Effector memory CD8-positive, alpha-beta T cell (primary cell): ENCODE measurements at regions not wholly inside any gene's neighbourhood (a gene's known extent, or its start where the extent isn't known, plus 50 kb on each side); places are given as distances from the start of the nearest gene placed in this dataset.
A peak's percentile ranks its signal among the peaks of the same experiment; 100 is the strongest.

ENCODE experiments used
- ATAC-seq: fragments of 150-1000 bp; cut with Tn5 transposase; replicated peaks from 2 replicates; pipeline ENCODE4 v1.10.0; 2021; ENCODE audit warnings: mild to moderate bottlenecking, moderate library complexity
- DNase-seq, 3 experiments: peaks; one replicate each; pipeline ENCODE4 v3.0.0; 2021
- H3K27ac Mint-ChIP-seq, 2 donors: one replicate each; pipeline ENCODE4 v1.8.0; 2022; ENCODE audit warnings: mild to moderate bottlenecking in 2 of 2, mixed read lengths in 2 of 2, moderate library complexity in 2 of 2
- H3K27me3 Mint-ChIP-seq, 2 donors: one replicate each; pipeline ENCODE4 v1.8.0; 2022; ENCODE audit warnings: mixed read lengths in 2 of 2
- H3K36me3 Mint-ChIP-seq: one replicate; pipeline ENCODE4 v1.8.0; 2022; ENCODE audit warnings: mild to moderate bottlenecking, moderate library complexity, mixed read lengths; ENCODE audit not compliant: insufficient read depth
- H3K4me1 Mint-ChIP-seq, 2 donors: one replicate each; pipeline ENCODE4 v1.8.0; 2022; ENCODE audit warnings: low read depth in 2 of 2, mixed read lengths in 2 of 2
- H3K4me3 Mint-ChIP-seq, 2 donors: one replicate each; pipeline ENCODE4 v1.8.0; 2022; ENCODE audit warnings: mild to moderate bottlenecking in 2 of 2, mixed read lengths in 2 of 2, moderate library complexity in 2 of 2
- H3K9me3 Mint-ChIP-seq, 2 donors: one replicate each; pipeline ENCODE4 v1.8.0; 2022; ENCODE audit warnings: mixed read lengths in 2 of 2

GRCh38 chr17:56733833-56734232, 99.9 kb downstream of the C17orf67 start:
- DNase-seq = no peak
- no peaks in the 10 kb centered on the region for H3K36me3 Mint-ChIP-seq
- no peak overlapping the region for H3K4me3 Mint-ChIP-seq
- H3K4me1 Mint-ChIP-seq = no peaks in the 10 kb centered on the region
- H3K27ac Mint-ChIP-seq = no peak overlapping the region
- H3K9me3 Mint-ChIP-seq = no peaks in the 10 kb centered on the region
- peaks cover 15 to 37% of the 10 kb centered on the region in 2 donors for H3K27me3 Mint-ChIP-seq
- no peak for ATAC-seq

DNA sequence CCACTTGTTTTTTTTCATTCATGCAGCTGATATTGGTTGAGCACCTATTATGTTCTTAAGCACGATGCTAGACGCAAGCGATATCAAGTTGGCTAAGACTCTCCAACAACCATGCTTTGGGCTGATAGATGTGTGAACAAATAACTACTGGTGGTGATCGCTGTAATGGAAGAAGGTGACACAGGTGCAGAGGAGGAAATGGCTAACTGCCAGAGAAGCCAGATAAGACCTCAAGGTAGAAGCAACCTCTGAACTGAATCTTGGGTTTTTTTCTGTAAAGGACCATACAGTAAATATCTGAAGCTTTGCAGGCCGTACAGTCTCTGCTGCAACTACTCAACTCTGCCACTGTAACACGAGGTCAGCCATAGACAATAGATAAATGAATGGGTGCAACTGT, 97.9 kb downstream of the C17orf67 start:
- no peak for ATAC-seq
- no peaks in the 10 kb centered on the region for H3K4me1 Mint-ChIP-seq
- H3K27ac Mint-ChIP-seq = no peak overlapping the region
- DNase-seq = no peak
- peaks cover 29 to 40% of the 10 kb centered on the region in 2 donors for H3K27me3 Mint-ChIP-seq
- H3K9me3 Mint-ChIP-seq = no peaks in the 10 kb centered on the region
- no peaks in the 10 kb centered on the region for H3K36me3 Mint-ChIP-seq
- H3K4me3 Mint-ChIP-seq = no peak overlapping the region

- no peak overlapping the region for H3K27ac Mint-ChIP-seq
- DNase-seq (peak in 1 of 3 experiments; percentile 3), ATAC-seq (peak; percentile 69)
- H3K4me3 Mint-ChIP-seq = no peak overlapping the region
- no peaks in the 10 kb centered on the region for H3K4me1 Mint-ChIP-seq
- no peaks in the 10 kb centered on the region for H3K36me3 Mint-ChIP-seq
- no peaks in the 10 kb centered on the region for H3K9me3 Mint-ChIP-seq
- H3K27me3 Mint-ChIP-seq = peaks cover 27 to 38% of the 10 kb centered on the region in 2 donors
Measured at GRCh38 chr17:56737421-56738161, 96.1 kb downstream of the C17orf67 start.

GRCh38 chr17:56739376-56739775, 94.3 kb downstream of the C17orf67 start:
- Mint-ChIP-seq H3K27me3 (peaks cover 34 to 39% of the 10 kb centered on the region in 2 donors), H3K4me3 (no peak overlapping the region), H3K9me3 (no peaks in the 10 kb centered on the region), H3K36me3 (no peaks in the 10 kb centered on the region), H3K27ac (no peak overlapping the region), H3K4me1 (no peaks in the 10 kb centered on the region)
- DNase-seq (no peak), ATAC-seq (no peak)

- H3K27ac Mint-ChIP-seq = no peak overlapping the region
- H3K27me3 Mint-ChIP-seq = peaks cover 34 to 39% of the 10 kb centered on the region in 2 donors
- H3K36me3 Mint-ChIP-seq = no peaks in the 10 kb centered on the region
- DNase-seq (no peak), ATAC-seq (no peak)
- no peaks in the 10 kb centered on the region for H3K4me1 Mint-ChIP-seq
- no peaks in the 10 kb centered on the region for H3K9me3 Mint-ChIP-seq
- H3K4me3 Mint-ChIP-seq = no peak overlapping the region
Measured at GRCh38 chr17:56739776-56740175, 93.9 kb downstream of the C17orf67 start.

GRCh38 chr17:56740481-56740880, 93.2 kb downstream of the C17orf67 start:
- ATAC-seq = no peak
- Mint-ChIP-seq H3K4me1 (no peaks in the 10 kb centered on the region), H3K27me3 (peaks cover 34 to 39% of the 10 kb centered on the region in 2 donors), H3K4me3 (no peak overlapping the region), H3K27ac (no peak overlapping the region), H3K36me3 (no peaks in the 10 kb centered on the region), H3K9me3 (no peaks in the 10 kb centered on the region)
- DNase-seq = no peak
